ENCODE measurements at regions not wholly inside any gene's neighbourhood (a gene's known extent, or its start where the extent isn't known, plus 50 kb on each side); places are given as distances from the start of the nearest gene placed in this dataset.

GRCh38 chr1:71228241-71228640 lies 147.4 kb upstream of the ZRANB2 start:
- no peak overlapping the region for H3K4me3 ChIP-seq (ENCODE audit: low read depth, low read length)
- no peak for TF ChIP-seq CTCF (IDR thresholded peaks at IDR 0.05; ENCODE audit: borderline replicate concordance, insufficient read depth, low read depth, low read length)

- no peak for TF ChIP-seq CTCF (IDR thresholded peaks at IDR 0.05; ENCODE audit: borderline replicate concordance, insufficient read depth, low read depth, low read length)
- no peak overlapping the region for H3K4me3 ChIP-seq (ENCODE audit: low read depth, low read length)
These were observed 144.0 kb upstream of the ZRANB2 start for GRCh38 chr1:71224741-71225377.

- no peak for TF ChIP-seq CTCF (IDR thresholded peaks at IDR 0.05; ENCODE audit: borderline replicate concordance, insufficient read depth, low read depth, low read length)
- H3K4me3 ChIP-seq (ENCODE audit: low read depth, low read length), result no peak overlapping the region
These were observed 143.0 kb upstream of the ZRANB2 start for GRCh38 chr1:71223641-71224340.

DNA sequence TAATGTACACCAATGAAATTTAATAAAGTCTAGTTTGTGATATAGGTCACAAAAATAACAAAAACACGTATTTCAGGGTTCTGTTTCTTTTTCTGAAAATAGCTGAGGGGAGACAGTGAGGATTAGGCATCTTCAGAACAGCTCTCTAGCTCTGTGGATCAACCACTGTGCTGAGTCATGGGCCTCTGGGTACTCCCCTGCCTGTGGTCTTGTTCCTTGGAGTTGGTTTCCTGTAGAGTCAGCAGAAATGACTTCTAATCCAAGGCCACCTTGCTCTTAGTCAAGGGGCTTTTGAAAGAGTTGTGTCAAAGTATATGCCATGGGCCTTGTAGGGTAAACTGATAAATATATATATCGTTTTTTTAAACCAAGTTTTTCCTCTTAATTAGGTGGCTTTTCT lies 141.8 kb upstream of the ZRANB2 start:
- no peak for TF ChIP-seq CTCF (IDR thresholded peaks at IDR 0.05; ENCODE audit: borderline replicate concordance, insufficient read depth, low read depth, low read length)

GRCh38 chr1:71210718-71211117 lies 129.9 kb upstream of the ZRANB2 start:
- H3K4me3 ChIP-seq (ENCODE audit: low read depth, low read length), result no peak overlapping the region
- TF ChIP-seq CTCF (IDR thresholded peaks at IDR 0.05; ENCODE audit: borderline replicate concordance, insufficient read depth, low read depth, low read length), result no peak

More for the DNA sequence above, 141.8 kb upstream of the ZRANB2 start:
- H3K4me3 ChIP-seq (ENCODE audit: low read depth, low read length), result no peak overlapping the region

DNA sequence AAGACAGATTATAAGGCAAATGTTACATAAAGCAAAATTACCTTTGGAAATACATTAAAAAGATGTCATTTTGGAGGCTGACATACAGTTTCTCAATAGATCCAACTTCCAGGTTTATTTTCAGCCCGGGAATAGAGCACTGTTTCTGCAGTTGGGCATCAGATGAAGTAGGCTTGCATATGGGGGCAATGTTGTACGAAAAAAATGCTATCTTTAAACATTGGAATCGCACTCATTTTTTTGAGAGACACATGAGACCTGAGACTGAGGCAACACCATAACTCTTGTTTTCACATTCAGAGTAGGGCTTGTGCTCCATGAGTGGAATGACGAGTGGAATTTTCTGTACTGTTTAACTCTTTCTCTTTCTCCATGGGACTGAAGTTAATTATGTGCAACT lies 122.4 kb upstream of the ZRANB2 start:
- H3K4me3 ChIP-seq (ENCODE audit: low read depth, low read length), result no peak overlapping the region
- TF ChIP-seq CTCF (IDR thresholded peaks at IDR 0.05; ENCODE audit: borderline replicate concordance, insufficient read depth, low read depth, low read length), result no peak

GRCh38 chr1:71200503-71200902 lies 119.7 kb upstream of the ZRANB2 start:
- TF ChIP-seq CTCF (IDR thresholded peaks at IDR 0.05; ENCODE audit: borderline replicate concordance, insufficient read depth, low read depth, low read length), result no peak
- H3K4me3 ChIP-seq (ENCODE audit: low read depth, low read length), result no peak overlapping the region

All from GM12875 (cell line).